HEK293T (cell line): ENCODE measurements at regions not wholly inside any gene's neighbourhood (a gene's known extent, or its start where the extent isn't known, plus 50 kb on each side); places are given as distances from the start of the nearest gene placed in this dataset.

Source experiments
- CTCF ChIA-PET: fragments of 350-600 bp; formaldehyde crosslinking; extraction: SDS; loops from one replicate; lab custom pipeline; 2021; ENCODE audit warnings: antibody characterized with exemption, inconsistent platforms; lab: Yijun Ruan, JAX
- POLR2A ChIA-PET: fragments of 350-600 bp; formaldehyde crosslinking; extraction: SDS; loops from one replicate; lab custom pipeline; 2020; ENCODE audit warnings: antibody characterized with exemption, inconsistent platforms; lab: Yijun Ruan, JAX
- DNase-seq: peaks from one replicate; pipeline ENCODE4 v3.0.0; 2012; ENCODE audit warnings: mixed read lengths; ENCODE audit errors: extremely low spot score
- ARNT ChIP-seq: fragments of 450-650 bp; IDR thresholded peaks from 2 replicates; pipeline ENCODE4 v1.6.1; 2017; ENCODE audit warnings: mild to moderate bottlenecking
- BHLHE40 ChIP-seq: fragments of 450-650 bp; IDR thresholded peaks from 2 replicates; pipeline ENCODE4 v1.6.1; 2016; ENCODE audit warnings: mild to moderate bottlenecking, moderate library complexity, borderline replicate concordance
- CTBP1 ChIP-seq: fragments of 450-650 bp; IDR thresholded peaks from 2 replicates; pipeline ENCODE4 v1.6.1; 2016; ENCODE audit warnings: borderline replicate concordance
- ELF4 ChIP-seq: fragments of 450-650 bp; IDR thresholded peaks from 2 replicates; pipeline ENCODE4 v1.6.1; 2017; ENCODE audit warnings: antibody characterized with exemption
- FOXA1 ChIP-seq: fragments of 450-650 bp; IDR thresholded peaks from 2 replicates; pipeline ENCODE4 v1.6.1; 2016; ENCODE audit warnings: mild to moderate bottlenecking
- FOXK2 ChIP-seq: fragments of 450-650 bp; IDR thresholded peaks from 2 replicates; pipeline ENCODE4 v1.6.1; 2016; ENCODE audit warnings: mild to moderate bottlenecking
- FOXM1 ChIP-seq: fragments of 450-650 bp; IDR thresholded peaks from 2 replicates; pipeline ENCODE4 v1.6.1; 2017; ENCODE audit warnings: mild to moderate bottlenecking, borderline replicate concordance
- HDGF ChIP-seq: fragments of 450-650 bp; IDR thresholded peaks from 2 replicates; pipeline ENCODE4 v1.6.1; 2017; ENCODE audit warnings: antibody characterized with exemption, borderline replicate concordance
- L3MBTL2 ChIP-seq: fragments of 450-650 bp; conservative IDR thresholded peaks from 2 replicates; pipeline ENCODE4 v1.6.1; 2016; ENCODE audit warnings: mild to moderate bottlenecking
- LEF1 ChIP-seq: fragments of 450-650 bp; IDR thresholded peaks from 2 replicates; pipeline ENCODE4 v1.6.1; 2017; ENCODE audit warnings: mild to moderate bottlenecking, borderline replicate concordance
- NFRKB ChIP-seq: fragments of 450-650 bp; IDR thresholded peaks from 2 replicates; pipeline ENCODE4 v1.6.1; 2016; ENCODE audit warnings: mild to moderate bottlenecking, moderate library complexity
- PKNOX1 ChIP-seq: fragments of 450-650 bp; IDR thresholded peaks from 2 replicates; pipeline ENCODE4 v1.6.1; 2016
- SP1 ChIP-seq: fragments of 450-650 bp; IDR thresholded peaks from 2 replicates; pipeline ENCODE4 v1.6.1; 2017
- SUZ12 ChIP-seq: fragments of 450-650 bp; IDR thresholded peaks from 2 replicates; pipeline ENCODE4 v1.6.1; 2016; ENCODE audit warnings: mild to moderate bottlenecking
- TARDBP ChIP-seq: fragments of 450-650 bp; IDR thresholded peaks from 2 replicates; pipeline ENCODE4 v1.6.1; 2016
- ZNF384 ChIP-seq: fragments of 450-650 bp; IDR thresholded peaks from 2 replicates; pipeline ENCODE4 v1.6.1; 2016

- POLR2A ChIA-PET: no interaction called here
- no peak for TF ChIP-seq BHLHE40
- no peak for TF ChIP-seq SUZ12
- no peak for TF ChIP-seq LEF1
- no peak for TF ChIP-seq CTBP1
- no peak for TF ChIP-seq FOXM1
- TF ChIP-seq ARNT: no peak
- no peak for TF ChIP-seq L3MBTL2
- TF ChIP-seq TARDBP: no peak
- TF ChIP-seq FOXA1: no peak
- TF ChIP-seq ZNF384: no peak
- no peak for TF ChIP-seq HDGF
- TF ChIP-seq FOXK2: no peak
- TF ChIP-seq PKNOX1: no peak
- TF ChIP-seq NFRKB: no peak
- no peak for TF ChIP-seq SP1
- no peak for TF ChIP-seq ELF4
- CTCF ChIA-PET: no interaction called here
- no peak for DNase-seq
Measured at GRCh38 chr3:154040283-154040682, 80.9 kb upstream of the ARHGEF26 start.

GRCh38 chr3:154044671-154045070, 76.5 kb upstream of the ARHGEF26 start:
- no peak for DNase-seq
- ChIA-PET CTCF (no interaction called here), POLR2A (no interaction called here)
- TF ChIP-seq NFRKB: no peak
- no peak for TF ChIP-seq ARNT
- no peak for TF ChIP-seq TARDBP
- TF ChIP-seq ELF4: no peak
- no peak for TF ChIP-seq FOXK2
- TF ChIP-seq FOXM1: no peak
- TF ChIP-seq HDGF: no peak
- TF ChIP-seq ZNF384: no peak
- no peak for TF ChIP-seq LEF1
- TF ChIP-seq L3MBTL2: no peak
- no peak for TF ChIP-seq PKNOX1
- no peak for TF ChIP-seq BHLHE40
- TF ChIP-seq SP1: no peak
- TF ChIP-seq CTBP1: no peak
- no peak for TF ChIP-seq FOXA1
- no peak for TF ChIP-seq SUZ12

- CTCF ChIA-PET: no interaction called here
- TF ChIP-seq CTBP1 (no peak), FOXK2 (no peak), SUZ12 (no peak), FOXA1 (no peak)
- DNase-seq: no peak
- POLR2A ChIA-PET: no interaction called here
Measured at GRCh38 chr3:154050216-154050615, 71.0 kb upstream of the ARHGEF26 start.

- ChIA-PET CTCF (no interaction called here), POLR2A (no interaction called here)
- TF ChIP-seq ZNF384 (no peak), FOXM1 (no peak), SP1 (no peak), SUZ12 (no peak), LEF1 (no peak), FOXA1 (no peak), NFRKB (no peak), TARDBP (no peak), BHLHE40 (no peak), L3MBTL2 (no peak), ELF4 (no peak), PKNOX1 (no peak), ARNT (no peak)
- DNase-seq: no peak
Measured at GRCh38 chr3:154050766-154051165, 70.4 kb upstream of the ARHGEF26 start.

GRCh38 chr3:154059833-154060232, 61.4 kb upstream of the ARHGEF26 start:
- POLR2A ChIA-PET: no interaction called here
- CTCF ChIA-PET: interaction anchor here (0.6 kb wide), 1 partner anchor 412 kb away, joined by 3 read pairs; no protein-coding TSS in a partner anchor
- no peak for DNase-seq
- TF ChIP-seq SP1: no peak
- TF ChIP-seq FOXA1: no peak
- no peak for TF ChIP-seq ARNT
- no peak for TF ChIP-seq PKNOX1

- DNase-seq: no peak
- POLR2A ChIA-PET: no interaction called here
- TF ChIP-seq LEF1 (no peak), L3MBTL2 (no peak), BHLHE40 (no peak), SUZ12 (no peak), FOXM1 (no peak), PKNOX1 (no peak), ELF4 (no peak), ARNT (no peak), CTBP1 (no peak), SP1 (no peak), HDGF (no peak)
- CTCF ChIA-PET: no interaction called here
Measured at GRCh38 chr3:154060238-154061000, 60.8 kb upstream of the ARHGEF26 start.
